Esophagus squamous epithelium (tissue), 4 donors: ENCODE measurements at regions not wholly inside any gene's neighbourhood (a gene's known extent, or its start where the extent isn't known, plus 50 kb on each side); places are given as distances from the start of the nearest gene placed in this dataset.

ENCODE experiments used
- CTCF ChIP-seq, 6 experiments: fragments of 450-650 bp in 4 of 6; fragments of 200-600 bp in 2 of 6; sonication (generic) in 2 of 6; IDR thresholded peaks; one replicate each; pipeline ENCODE4 v1.5.1; 2016 to 2019; ENCODE audit warnings: antibody characterized with exemption in 6 of 6, mild to moderate bottlenecking in 4 of 6, moderate library complexity in 4 of 6
- POLR2A ChIP-seq, 4 donors: fragments of 450-650 bp; IDR thresholded peaks; one replicate each; pipeline ENCODE4 v1.6.1; 2017; ENCODE audit warnings: antibody characterized with exemption in 4 of 4, mild to moderate bottlenecking in 4 of 4, moderate library complexity in 3 of 4

DNA sequence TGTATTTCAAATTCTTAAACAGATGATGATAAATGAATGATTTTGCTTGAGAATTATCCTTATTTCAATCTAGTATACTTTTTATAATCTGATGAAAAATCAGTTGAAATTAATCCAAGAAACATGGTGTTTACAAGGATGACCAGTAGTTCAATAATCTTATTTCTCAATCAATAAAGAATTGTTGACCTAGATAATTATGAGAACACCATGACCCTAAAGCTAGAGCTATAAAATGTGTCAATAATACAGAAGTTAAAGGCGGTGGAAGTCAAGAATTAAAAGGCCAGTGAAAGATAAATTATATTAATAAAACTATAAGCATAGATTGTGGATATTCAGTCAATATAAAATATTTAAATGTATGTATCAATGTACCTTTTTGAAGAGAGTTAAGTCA is 667.4 kb upstream of the GCFC2 start:
- TF ChIP-seq CTCF (IDR thresholded peaks at IDR 0.05) (no peak), POLR2A (IDR thresholded peaks at IDR 0.05) (no peak)
